GM18873 (cell line): ENCODE measurements at regions not wholly inside any gene's neighbourhood (a gene's known extent, or its start where the extent isn't known, plus 50 kb on each side); places are given as distances from the start of the nearest gene placed in this dataset.
"Not testable (repeated sequence)": the region's sequence is repeated elsewhere in the genome, so short reads cannot be mapped to it uniquely, and the experiment has no call there.

Experiments used
- ATAC-seq: cut with Tn5 transposase; IDR thresholded peaks from one replicate; pipeline ENCODE4 v1.9.1; 2021; ENCODE audit warnings: mild to moderate bottlenecking, moderate library complexity, moderate number of reproducible peaks; ENCODE audit not compliant: unreplicated experiment, low FRiP score

DNA sequence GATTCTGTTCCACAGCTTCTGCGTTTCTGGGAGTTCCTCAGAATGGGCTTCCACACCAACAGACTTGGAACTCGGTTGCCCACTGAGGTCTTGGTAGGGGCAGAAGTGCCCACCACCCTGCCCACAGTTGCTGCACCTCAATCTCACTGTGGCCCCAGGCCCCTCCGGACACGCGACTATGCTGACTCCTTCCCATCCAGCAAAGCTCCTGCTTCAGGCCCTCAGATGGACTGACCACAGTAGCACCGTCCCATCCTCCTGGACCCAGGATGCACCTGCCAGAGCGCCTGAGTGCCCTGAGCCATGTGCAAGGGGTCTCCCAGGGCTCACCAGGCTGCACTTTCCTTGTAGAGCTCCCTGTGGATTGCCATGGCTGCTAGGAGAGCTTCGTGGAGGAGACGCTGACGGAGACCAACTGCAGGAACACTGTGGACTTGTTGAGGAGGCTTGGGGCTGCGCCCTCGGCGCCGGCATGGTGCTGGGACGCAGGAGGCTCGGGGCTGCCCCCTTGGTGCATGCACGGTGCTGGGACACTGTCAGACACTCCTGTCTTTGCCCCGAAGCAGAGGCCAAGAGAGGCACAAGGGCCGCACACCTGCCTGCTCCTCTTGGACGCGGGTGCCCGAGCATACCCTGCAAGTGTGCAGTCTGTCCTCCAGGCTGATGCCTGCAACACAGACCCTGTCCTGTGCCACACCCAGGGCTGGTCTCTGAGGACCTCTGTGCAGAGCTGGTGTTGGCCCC lies 201.3 kb downstream of the LIPI start:
- not testable (repeated sequence) for ATAC-seq

DNA sequence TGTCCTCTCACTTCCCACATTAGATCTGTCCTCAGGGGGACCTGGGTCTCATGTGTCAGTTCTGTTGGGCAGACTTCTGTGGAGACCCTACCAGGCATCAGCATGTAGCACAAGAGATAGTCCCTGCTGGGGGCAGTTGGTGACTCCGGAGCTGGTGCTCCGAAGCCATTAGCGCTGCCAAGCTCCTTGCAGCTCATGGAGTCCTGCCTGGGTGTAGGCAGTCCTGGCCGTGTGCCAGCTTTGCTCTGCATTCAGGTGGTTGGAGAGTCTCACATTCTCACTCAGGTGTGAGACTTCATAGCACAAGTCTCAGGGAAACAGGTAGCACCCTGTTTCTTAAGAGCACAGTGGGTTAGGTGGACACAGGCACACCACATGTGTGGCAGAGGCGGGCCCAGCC lies 202.3 kb downstream of the LIPI start:
- not testable (repeated sequence) for ATAC-seq

DNA sequence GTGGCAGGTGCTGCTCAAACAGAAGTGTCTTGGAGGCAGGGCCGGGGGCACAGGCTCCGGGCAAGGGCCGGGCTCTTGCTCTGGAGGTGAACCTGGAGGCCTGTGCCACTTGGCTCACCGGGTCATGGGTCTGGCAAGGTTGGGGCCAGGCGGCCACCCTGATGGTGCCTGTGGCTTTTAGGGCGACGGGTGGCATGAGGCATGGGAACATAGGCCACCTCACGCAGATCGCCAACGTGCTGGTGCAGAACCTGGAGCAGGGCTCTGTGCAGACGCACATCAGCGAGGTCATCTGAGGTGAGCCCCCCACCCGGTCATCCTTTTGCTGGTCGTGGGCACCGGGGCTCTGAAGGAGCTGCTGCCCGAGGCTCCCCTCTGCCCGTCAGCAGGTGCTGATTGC lies 202.7 kb downstream of the LIPI start:
- ATAC-seq = not testable (repeated sequence)

DNA sequence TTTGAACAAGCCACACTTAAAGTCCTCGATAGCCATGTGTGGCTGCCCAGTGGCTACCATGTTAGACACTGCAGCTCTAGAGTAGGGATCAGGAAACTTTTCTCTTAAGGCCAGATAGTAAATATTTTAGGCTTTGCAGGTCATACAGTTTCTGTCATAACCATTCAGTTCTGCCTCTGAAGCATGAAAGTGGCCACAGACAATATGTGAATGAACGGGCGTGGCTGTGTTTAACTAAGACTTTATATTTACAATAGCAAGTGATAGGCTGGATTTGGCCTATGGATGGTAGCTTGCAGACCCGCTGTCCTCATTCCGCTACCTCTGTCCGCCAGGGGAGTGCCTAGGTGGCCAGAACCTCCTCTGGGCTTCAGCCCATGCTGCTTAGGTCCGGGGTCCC lies 204.6 kb downstream of the LIPI start:
- not testable (repeated sequence) for ATAC-seq

DNA sequence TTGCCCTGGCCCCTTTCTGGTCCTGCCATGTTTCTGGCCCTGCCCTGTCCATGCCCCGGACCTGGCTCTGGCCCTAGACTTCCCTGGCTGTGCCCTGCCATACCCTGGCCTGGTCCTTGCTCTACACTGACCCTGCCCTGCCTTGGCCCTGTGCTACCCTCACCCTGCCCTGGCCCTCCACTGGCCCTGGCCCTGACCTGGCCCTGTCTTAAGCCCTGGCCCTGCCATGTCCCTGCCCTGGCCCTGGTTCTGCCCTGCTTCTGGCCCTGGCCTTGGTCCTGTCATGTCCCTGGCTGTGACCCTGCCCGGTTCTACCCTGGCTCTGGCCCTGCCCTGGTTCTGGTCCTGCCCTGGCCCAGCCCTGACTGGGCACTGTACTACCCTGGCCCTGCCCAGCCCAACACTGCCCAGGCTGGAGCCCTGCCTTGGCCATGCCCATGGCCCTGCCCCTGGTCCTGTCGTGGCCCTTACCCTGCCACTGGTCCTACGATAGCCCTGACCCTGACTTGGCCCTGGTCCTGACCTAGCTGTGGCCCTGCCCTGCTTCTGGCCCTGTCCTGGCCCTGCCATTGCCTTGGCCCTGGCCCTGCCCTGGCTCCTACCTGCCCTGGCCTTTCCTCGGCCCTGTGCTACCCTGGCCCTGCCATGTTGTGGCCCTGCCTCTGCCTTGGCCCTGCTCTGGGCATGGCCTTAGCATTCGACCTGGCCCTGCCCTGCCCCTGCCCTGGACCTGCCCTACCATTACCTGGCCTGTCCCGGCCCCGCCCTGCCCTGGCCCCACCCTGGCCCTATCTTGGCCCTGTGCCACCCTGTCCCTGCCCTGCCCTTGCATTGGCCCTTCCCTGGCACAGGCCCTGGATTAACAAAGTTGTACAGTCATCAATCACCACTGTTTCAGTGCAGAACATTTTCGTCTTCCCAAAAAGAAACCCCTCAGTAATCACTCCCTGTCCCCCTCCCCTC lies 223.5 kb downstream of the LIPI start:
- not testable (repeated sequence) for ATAC-seq

DNA sequence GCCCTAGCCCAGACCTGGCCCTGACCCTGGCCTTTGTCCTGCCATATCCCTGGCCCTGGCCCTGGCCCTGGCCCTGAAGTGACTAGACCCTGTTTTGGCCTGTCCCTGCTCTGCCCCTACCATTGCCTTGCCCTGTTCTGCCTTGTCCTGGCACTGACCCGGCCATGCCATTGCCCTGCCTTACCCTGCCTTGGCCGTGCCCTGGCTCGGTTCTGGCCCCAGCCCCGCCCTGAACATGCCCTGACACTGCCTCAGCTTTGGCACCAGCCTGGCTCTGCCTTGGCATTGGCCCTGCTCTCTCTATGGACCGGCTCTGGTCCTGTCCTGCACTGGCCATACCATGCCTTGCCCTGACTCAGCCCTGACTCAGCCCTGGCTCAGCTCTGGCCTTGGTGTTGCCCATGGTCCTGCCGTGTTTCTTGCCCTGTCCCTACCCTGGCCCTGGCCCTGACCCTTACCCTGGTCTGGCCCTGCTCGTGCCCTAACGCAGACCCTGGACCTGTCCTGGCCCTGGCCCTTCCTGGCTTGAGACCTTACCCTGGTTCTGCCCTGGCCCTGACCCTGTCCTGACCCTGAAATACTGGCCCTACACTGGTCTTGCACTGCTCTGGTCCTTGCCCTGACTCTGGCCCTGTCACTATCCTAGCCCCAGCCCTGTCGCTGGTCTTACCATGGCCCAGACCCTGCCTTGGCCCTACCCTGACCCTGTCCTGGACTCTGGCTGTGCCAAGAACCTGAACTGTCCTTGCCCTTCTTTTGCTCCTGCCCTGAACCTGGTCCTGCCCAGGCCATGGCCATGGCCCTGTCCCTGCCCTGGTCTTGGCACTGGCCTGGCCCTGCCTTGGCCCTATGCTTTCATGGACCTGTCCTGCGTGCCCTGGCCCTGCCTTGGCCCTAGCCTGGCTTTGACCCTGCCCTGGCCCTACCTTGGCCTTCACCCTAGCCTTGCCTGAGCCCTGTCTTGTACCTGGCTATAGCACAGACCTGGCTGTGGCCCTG lies 224.6 kb downstream of the LIPI start:
- ATAC-seq = not testable (repeated sequence)

DNA sequence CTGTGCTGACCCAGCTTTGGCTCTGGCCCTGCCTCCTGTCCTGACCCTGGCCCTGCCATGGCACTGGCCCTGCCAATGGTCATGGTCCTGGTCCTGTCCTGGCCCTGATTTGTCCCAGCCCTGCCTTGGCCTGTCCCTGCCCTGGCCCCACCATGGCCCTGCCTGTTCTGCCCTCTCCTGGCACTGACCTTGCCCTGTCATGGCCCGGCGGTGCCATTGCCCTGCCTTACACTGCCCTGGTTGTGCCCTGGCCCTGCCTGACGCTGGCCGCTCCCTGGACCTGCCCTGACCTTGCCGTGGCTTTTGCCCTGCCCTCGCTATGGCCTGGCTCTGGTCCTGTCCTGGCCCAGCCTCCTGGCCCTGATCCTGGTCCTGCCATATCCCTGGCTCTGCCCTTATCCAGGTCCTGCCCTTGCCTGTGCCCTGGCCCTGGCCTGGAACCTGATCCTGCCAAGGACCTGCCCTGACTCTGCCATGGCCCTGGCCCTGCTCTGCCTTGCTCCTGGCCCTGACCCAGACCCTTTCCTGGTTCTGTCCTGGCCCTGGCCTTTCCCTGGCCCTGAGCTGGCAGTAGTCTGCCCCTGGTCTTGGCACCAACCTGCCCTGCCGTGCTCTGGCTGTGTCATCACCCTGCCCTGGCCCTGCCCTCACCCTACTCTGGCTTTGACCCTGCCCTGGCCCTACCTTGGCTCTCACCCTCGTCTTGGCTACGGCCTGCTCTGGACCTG lies 225.5 kb downstream of the LIPI start:
- ATAC-seq = not testable (repeated sequence)

DNA sequence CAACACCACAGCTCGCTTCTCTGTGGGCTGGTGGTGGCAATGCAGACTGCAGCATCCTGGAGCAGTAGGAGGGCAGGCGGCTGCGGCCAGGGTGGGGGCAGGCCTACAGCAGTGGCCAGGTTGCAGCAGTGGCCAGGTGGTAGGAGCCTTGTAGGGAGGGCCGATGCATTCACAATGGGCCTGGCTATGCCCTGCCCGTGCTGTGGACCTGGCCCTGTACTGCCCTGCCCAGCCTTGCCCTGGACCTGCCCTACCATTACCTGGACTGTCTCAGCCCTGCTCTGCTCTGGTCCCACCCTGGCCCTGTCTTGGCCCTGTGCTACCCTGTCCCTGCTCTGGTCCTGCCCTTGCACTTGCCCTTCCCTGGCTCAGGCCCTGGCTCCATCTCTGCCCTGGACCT lies 226.0 kb downstream of the LIPI start:
- ATAC-seq = not testable (repeated sequence)

DNA sequence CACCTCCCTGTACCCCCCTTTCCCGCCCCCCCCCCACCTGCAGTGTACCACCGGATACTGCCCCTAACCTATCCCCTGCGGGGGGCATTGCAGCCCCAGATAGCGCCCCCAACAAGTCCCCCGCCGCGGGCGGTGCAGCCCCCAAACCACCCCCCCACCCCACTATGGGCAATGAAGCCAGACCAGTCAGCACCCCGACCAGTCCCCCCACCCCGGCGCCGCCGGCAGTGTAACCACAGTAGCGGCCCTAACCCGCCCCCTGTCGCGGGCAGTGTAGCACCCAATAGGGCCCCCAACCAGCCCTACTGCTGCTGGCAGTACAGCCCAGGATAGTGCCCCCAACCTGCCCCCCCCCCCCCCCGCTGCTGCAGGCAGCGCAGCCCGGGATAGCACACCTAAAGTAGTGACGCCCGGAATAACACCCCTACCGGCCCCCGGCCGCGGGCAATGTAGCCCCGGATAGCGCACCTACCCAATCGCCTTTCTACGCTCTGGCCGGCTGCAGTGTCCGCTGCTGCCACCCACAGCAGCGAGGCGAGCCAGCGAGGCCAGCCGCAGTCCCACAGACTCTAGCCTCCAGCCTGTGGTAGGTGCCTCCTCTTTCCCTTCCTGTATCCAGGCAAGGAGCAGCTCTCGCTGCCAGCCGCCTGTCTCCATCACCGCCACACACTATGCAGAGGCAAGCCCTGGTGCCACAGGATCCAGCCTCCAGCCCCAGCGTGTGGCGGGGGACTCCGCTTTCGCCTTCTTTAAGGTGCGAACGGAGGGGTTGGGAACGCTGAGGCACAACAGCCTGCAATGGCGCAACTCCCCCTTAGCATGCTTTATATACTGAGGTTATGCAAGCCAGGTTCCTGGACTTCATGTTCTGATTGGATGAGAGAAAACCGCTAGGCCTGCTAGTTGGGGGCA lies 229.3 kb downstream of the LIPI start:
- not testable (repeated sequence) for ATAC-seq

DNA sequence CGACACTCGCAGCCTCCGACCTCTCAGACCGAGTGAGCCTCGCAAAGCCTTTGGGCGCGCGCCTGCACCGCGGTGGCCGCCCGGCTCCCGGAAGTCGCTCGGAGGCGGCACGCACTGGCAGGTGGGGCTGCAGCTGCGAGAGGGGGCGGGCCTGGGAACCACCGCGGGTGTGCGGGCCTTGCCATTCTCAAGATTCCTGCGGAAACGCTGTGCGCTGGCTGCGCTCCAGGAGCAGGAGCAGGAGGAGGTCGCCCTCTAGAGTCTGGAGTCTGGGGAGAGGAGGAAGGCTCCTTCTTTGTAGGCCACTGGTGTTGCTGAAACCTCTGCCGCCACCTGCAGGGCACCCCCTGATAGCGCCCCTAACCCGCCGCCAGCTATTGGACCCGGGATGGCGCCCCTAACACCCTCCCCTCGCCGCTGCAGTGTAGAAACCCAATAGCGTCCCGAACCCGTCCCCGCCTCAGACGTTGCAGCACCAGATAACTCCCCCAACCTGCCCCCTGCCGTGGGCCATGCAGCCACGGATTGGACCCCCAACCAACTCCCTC lies 230.6 kb downstream of the LIPI start:
- peak; percentile 87 for ATAC-seq

DNA sequence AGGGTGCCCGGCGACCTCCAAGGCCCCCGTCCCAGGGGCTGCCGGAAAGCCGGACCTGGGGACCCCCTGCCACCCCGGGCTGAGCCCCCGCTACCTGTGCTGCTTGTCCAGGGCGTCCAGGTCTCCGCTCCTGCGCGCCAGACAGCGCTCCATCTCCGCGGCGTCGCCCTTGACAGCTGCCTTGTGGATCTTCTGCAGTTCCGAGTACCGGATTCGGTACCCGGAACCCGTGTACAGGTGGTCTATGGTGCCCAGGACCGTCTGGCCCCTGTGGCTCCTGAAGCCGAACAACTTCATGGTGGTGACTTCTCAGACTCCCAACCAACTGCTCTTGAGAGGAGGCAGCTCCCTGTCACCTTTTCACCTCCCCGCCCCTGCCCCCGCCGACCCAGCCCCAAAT lies 231.1 kb downstream of the LIPI start:
- not testable (repeated sequence) for ATAC-seq

DNA sequence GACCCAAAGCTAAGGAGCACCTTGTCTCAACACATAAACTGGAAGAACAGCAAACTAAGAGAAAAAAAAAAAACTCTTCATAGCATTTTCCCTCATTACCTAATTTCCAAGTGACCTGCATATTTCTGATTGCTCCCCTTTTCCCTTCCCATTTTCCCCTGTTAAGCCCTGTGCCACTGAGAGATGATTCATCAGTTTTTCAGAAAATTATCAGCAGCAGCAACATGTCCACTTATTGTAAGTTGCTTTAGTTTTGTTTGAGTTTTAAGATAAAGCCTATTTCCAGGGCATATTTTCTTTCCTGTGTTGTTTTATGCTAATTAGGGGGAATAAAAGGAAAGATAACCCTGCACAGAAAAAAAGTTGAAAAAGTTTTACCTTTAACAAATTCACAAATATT lies 236.2 kb downstream of the LIPI start:
- ATAC-seq = not testable (repeated sequence)

DNA sequence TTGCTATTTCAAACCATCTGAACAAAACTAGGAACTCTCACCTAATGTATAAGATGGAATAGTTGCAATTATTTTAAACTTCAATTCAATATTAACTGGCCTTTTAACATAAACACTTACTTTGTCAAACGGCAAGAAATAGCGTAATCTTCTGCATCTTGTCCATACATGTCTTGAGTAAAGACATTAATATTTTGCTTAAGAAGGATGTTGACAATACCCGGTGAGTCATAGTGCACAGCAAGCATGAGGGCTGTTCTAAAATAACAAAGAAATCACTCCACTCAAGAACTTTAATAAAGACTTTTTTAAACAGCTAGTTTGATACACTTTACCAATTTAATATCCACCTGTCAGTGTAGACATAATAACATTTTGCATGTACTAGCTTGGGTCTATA lies 240.9 kb downstream of the LIPI start:
- not testable (repeated sequence) for ATAC-seq

DNA sequence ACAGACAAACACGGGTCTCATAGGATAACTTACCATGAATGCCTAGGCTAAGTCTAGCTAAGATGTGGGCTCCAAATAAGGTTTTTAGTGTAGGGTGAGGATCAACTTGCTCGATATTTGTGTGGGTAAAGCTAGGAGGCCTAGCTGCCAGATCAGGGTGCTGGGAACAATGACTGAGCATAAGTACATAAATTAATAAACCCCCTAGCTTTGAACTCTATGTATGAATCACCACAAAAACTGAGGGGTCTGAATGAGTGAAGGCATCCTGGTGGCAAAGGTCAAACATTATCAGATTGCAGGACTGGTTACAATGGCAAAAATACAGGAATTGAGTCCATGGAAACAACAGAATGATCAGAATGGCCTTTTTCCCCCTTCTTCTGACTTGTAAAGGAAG lies 241.8 kb downstream of the LIPI start:
- not testable (repeated sequence) for ATAC-seq

DNA sequence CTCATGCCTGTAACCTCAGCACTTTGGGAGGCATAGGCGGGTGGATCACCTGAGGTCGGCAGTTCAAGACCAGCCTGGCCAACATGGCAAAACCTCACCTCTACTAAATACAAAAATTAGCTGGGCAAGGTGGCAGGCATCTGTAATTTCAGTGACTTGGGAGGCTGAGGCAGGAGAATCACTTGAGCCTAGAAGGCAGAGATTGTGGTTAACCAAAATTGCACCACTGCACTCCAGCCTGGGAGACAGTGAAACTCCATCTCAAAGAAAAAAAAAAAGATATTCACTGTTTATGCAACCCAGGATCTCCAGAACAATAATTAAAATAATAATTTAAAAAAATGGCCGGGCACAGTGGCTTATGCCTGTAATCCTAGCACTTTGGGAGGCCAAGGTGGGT lies 247.5 kb downstream of the LIPI start:
- not testable (repeated sequence) for ATAC-seq

DNA sequence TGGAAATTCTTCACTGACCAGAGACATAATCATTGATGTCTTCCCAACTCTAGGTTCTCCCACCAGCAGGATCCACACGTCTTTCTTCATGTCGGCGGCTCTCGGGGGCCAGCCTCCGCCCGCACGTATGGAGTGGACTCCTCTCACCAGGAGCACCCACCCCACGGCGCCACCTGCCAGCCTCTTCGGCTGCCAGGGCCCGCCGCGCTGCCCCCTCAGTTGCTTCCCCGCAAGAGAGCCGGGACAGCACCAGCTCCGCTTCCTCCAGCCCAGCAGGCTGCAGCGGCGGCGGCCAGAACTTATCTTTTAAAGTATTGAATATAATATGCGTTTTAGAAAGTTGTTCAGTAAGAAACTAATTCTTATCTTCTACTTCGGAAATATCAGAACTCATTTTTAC lies 273.5 kb downstream of the LIPI start:
- no peak for ATAC-seq

DNA sequence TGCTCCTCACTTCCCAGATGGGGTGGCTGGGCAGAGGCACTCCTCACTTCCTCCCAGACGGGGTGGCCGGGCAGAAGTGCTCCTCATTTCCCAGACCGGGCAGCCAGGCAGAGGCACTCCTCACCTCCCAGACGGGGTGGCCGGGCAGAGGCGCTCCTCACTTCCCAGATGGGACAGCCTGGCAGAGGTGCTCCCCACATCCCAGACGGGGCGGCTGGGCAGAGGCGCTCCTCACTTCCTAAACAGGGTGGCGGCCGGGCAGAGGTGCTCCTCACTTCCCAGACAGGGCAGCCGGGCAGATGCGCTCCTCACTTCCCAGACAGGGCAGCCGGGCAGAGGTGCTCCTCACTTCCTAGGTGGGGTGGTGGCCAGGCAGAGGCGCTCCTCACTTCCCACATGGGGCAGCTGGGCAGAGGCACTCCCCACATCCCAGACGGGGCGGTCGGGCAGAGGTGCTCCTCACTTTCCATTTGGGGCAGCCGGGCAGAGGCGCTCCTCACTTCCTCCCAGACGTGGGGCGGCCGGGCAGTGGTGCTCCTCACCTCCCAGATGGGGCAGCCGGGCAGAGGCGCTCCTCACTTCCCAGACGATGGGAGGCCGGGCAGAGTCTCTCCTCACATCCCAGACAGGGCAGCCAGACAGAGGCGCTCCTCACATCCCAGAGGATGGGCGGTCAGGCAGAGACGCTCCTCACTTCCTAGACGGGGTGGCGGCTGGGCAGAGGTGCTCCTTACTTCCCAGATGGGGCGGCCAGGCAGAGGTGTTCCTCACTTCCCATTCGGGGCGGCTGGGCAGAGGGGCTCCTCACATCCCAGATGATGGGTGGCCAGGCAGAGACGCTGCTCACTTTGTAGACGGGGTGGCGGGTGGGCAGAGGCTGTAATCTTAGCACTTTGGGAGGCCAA lies 274.5 kb downstream of the LIPI start:
- ATAC-seq = not testable (repeated sequence)
